Natural killer cell (primary cell): ENCODE measurements at regions not wholly inside any gene's neighbourhood (a gene's known extent, or its start where the extent isn't known, plus 50 kb on each side); places are given as distances from the start of the nearest gene placed in this dataset.

Experiments
- ATAC-seq, 3 donors: fragments of 150-1000 bp in 2 of 3; fragments of 200-7000 bp in 1 of 3; cut with Tn5 transposase; 1 replicate in 1 of 3; 2 replicates in 2 of 3; pipeline ENCODE4 v1.10.0; 2021; ENCODE audit warnings: mild to moderate bottlenecking in 2 of 3, moderate library complexity in 2 of 3
- DNase-seq, 2 donors: peaks; one replicate each; pipeline versions ENCODE4 v3.0.0 to v3.0.0-alpha.2; 2013 to 2021; ENCODE audit warnings: mixed read lengths in 1 of 2
- H3K27ac ChIP-seq: one replicate; pipeline ENCODE4 v1.5.1; 2013; ENCODE audit warnings: mild to moderate bottlenecking, low read length
- H3K27me3 ChIP-seq: one replicate; pipeline ENCODE4 v1.6.1; 2013; ENCODE audit warnings: low read length; ENCODE audit not compliant: control insufficient read depth, insufficient read depth
- H3K36me3 ChIP-seq: one replicate; pipeline ENCODE4 v1.6.1; 2013; ENCODE audit warnings: low read length; ENCODE audit not compliant: control insufficient read depth, insufficient read depth
- H3K4me1 ChIP-seq: one replicate; pipeline ENCODE4 v1.6.1; 2013; ENCODE audit warnings: low read length; ENCODE audit not compliant: control insufficient read depth, insufficient read depth
- H3K4me3 ChIP-seq: one replicate; pipeline ENCODE4 v1.5.1; 2013; ENCODE audit warnings: low read length
- H3K9me3 ChIP-seq: one replicate; pipeline ENCODE4 v1.6.1; 2013; ENCODE audit warnings: low read length; ENCODE audit not compliant: control insufficient read depth, insufficient read depth
- H3K27ac Mint-ChIP-seq, 2 donors: one replicate each; pipeline ENCODE4 v1.8.0; 2022; ENCODE audit warnings: mild to moderate bottlenecking in 2 of 2, mixed read lengths in 2 of 2, moderate library complexity in 1 of 2
- H3K27me3 Mint-ChIP-seq, 2 donors: one replicate each; pipeline ENCODE4 v1.8.0; 2022; ENCODE audit warnings: low read depth in 2 of 2, mixed read lengths in 2 of 2
- H3K36me3 Mint-ChIP-seq: one replicate; pipeline ENCODE4 v1.8.0; 2022; ENCODE audit warnings: mixed read lengths
- H3K4me1 Mint-ChIP-seq, 2 donors: one replicate each; pipeline ENCODE4 v1.8.0; 2022; ENCODE audit warnings: mixed read lengths in 2 of 2
- H3K4me3 Mint-ChIP-seq: one replicate; pipeline ENCODE4 v1.8.0; 2022; ENCODE audit warnings: mild to moderate bottlenecking, moderate library complexity, mixed read lengths
- H3K9me3 Mint-ChIP-seq, 2 donors: one replicate each; pipeline ENCODE4 v1.8.0; 2022; ENCODE audit warnings: mixed read lengths in 2 of 2
- WGBS: methylation state at CpG from one replicate; pipeline ENCODE4 v1.1.7; 2013; ENCODE audit warnings: missing lambda C conversion rate; ENCODE audit not compliant: insufficient coverage; 5-methylcytosine and 5-hydroxymethylcytosine counted together
- intact Hi-C: fragments of 100-400 bp; cut with micrococcal nuclease; formaldehyde crosslinking; loops from one replicate; pipeline ENCODE4 v1.14.2; 2022
- TF ChIP-seq, protein P1 (sequence below): fragments of 200-600 bp; IDR thresholded peaks from one replicate; pipeline ENCODE4 v1.8.0; 2022; ENCODE audit warnings: antibody characterized with exemption

DNA sequence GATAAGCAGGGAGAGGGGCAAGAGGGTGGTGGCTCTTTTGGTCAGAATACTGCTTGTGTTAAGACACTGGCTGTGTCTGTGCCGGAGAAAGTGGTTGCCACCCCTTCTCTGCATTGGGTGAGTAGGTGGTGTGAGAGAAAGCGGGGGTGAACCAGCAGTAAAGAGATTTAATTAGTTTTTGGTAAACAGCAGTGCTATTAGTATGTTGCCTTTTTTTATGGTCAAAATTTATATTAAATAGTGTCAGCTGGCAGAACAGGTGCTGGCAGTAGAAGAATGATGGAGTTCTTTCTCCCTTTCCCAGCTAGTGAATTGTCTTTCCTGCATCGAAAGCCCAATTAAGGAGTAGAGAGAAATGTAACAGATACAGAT lies 181.6 kb downstream of the LARP7 start:
- Mint-ChIP-seq H3K4me1 (peaks cover 0 to 11% of the 10 kb centered on the region in 2 donors), H3K4me3 (no peak overlapping the region), H3K27me3 (peaks cover 9 to 32% of the 10 kb centered on the region in 2 donors), H3K9me3 (no peaks in the 10 kb centered on the region), H3K36me3 (no peaks in the 10 kb centered on the region), H3K27ac (no peak overlapping the region)
- TF ChIP-seq, protein P1, sequence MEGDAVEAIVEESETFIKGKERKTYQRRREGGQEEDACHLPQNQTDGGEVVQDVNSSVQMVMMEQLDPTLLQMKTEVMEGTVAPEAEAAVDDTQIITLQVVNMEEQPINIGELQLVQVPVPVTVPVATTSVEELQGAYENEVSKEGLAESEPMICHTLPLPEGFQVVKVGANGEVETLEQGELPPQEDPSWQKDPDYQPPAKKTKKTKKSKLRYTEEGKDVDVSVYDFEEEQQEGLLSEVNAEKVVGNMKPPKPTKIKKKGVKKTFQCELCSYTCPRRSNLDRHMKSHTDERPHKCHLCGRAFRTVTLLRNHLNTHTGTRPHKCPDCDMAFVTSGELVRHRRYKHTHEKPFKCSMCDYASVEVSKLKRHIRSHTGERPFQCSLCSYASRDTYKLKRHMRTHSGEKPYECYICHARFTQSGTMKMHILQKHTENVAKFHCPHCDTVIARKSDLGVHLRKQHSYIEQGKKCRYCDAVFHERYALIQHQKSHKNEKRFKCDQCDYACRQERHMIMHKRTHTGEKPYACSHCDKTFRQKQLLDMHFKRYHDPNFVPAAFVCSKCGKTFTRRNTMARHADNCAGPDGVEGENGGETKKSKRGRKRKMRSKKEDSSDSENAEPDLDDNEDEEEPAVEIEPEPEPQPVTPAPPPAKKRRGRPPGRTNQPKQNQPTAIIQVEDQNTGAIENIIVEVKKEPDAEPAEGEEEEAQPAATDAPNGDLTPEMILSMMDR: no peak
- Histone ChIP-seq H3K36me3 (no peaks in the 10 kb centered on the region), H3K4me1 (no peaks in the 10 kb centered on the region), H3K9me3 (no peaks in the 10 kb centered on the region), H3K27ac (no peak overlapping the region), H3K4me3 (peak overlapping the region; percentile 8), H3K27me3 (no peaks in the 10 kb centered on the region)
- 64% methylated on average over 2 of the region's 3 CpGs for WGBS
- ATAC-seq (no peak), DNase-seq (no peak)
- intact Hi-C loops: no loop called here

DNA sequence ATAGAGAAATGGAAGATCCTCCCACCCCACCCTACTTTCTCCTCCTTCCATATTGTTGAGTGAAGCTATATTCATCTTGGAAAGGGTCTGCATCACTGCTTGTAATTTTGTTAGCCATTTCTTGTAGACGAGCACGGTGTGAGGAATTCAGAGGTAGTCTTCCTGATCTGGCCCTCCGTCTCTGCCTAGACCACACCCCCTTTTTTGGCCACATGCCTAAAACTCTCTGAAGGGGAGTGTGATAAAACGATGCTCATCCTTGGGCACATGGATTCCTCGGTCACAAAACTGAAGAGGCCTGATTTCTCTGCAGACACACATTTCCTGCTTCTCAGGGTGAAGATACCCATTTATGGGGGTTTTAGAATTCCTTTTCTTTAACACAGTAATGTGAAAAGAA lies 182.8 kb downstream of the LARP7 start:
- no peaks in the 10 kb centered on the region for H3K4me1 ChIP-seq
- DNase-seq: no peak
- no peaks in the 10 kb centered on the region for H3K9me3 ChIP-seq
- Mint-ChIP-seq H3K4me1 (peaks cover 0 to 11% of the 10 kb centered on the region in 2 donors), H3K36me3 (no peaks in the 10 kb centered on the region), H3K27me3 (peaks cover 9 to 32% of the 10 kb centered on the region in 2 donors), H3K27ac (no peak overlapping the region), H3K9me3 (no peaks in the 10 kb centered on the region), H3K4me3 (no peak overlapping the region)
- H3K36me3 ChIP-seq: no peaks in the 10 kb centered on the region
- ATAC-seq: no peak
- no peak overlapping the region for H3K27ac ChIP-seq
- 94% methylated on average over 4 of the region's 5 CpGs for WGBS
- intact Hi-C loops: no loop called here
- TF ChIP-seq, protein P1: no peak
- H3K4me3 ChIP-seq: no peak overlapping the region
- H3K27me3 ChIP-seq: no peaks in the 10 kb centered on the region

DNA sequence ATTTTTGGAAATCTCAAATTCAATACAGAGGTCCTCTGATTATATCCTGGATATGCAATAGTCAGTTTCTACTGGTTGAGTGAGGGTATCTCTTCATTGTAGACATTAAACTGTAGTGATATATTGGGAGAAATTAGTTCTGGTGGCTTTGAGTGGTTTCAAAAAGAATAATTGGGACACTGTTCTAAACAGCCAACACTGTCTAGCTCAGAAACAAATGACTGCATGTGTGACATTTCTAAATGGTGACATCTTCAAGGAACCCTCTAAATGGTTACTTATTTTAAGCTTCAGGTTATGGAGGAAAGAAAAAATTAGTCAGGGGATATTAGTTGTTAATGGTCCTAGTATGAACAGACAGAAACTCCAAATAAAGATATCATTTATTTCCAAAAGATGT lies 186.2 kb downstream of the LARP7 start:
- intact Hi-C loops: no loop called here
- no peaks in the 10 kb centered on the region for H3K36me3 Mint-ChIP-seq
- no peaks in the 10 kb centered on the region for H3K9me3 ChIP-seq
- no peak overlapping the region for H3K4me3 ChIP-seq
- H3K4me3 Mint-ChIP-seq: no peak overlapping the region
- no peaks in the 10 kb centered on the region for H3K9me3 Mint-ChIP-seq
- H3K27me3 ChIP-seq: no peaks in the 10 kb centered on the region
- peaks cover 0 to 6% of the 10 kb centered on the region in 2 donors for H3K4me1 Mint-ChIP-seq
- peaks cover 4 to 20% of the 10 kb centered on the region in 2 donors for H3K27me3 Mint-ChIP-seq
- TF ChIP-seq, protein P1: no peak
- no peak overlapping the region for H3K27ac ChIP-seq
- ATAC-seq (no peak), DNase-seq (no peak)
- H3K36me3 ChIP-seq: no peaks in the 10 kb centered on the region
- H3K4me1 ChIP-seq: no peaks in the 10 kb centered on the region
- no peak overlapping the region for H3K27ac Mint-ChIP-seq

GRCh38 chr4:112823606-112824005 lies 186.7 kb downstream of the LARP7 start:
- H3K9me3 ChIP-seq: no peaks in the 10 kb centered on the region
- H3K4me3 Mint-ChIP-seq: no peak overlapping the region
- H3K27me3 ChIP-seq: no peaks in the 10 kb centered on the region
- H3K4me3 ChIP-seq: no peak overlapping the region
- TF ChIP-seq, protein P1: no peak
- 90% methylated on average over 1 of the region's 2 CpGs for WGBS
- DNase-seq (no peak), ATAC-seq (no peak)
- no peak overlapping the region for H3K27ac Mint-ChIP-seq
- H3K4me1 ChIP-seq: no peaks in the 10 kb centered on the region
- no peaks in the 10 kb centered on the region for H3K9me3 Mint-ChIP-seq
- peaks cover 0 to 1% of the 10 kb centered on the region in 2 donors for H3K4me1 Mint-ChIP-seq
- no peaks in the 10 kb centered on the region for H3K36me3 Mint-ChIP-seq
- no peak overlapping the region for H3K27ac ChIP-seq
- intact Hi-C loops: no loop called here
- H3K27me3 Mint-ChIP-seq: peaks cover 0 to 15% of the 10 kb centered on the region in 2 donors
- no peaks in the 10 kb centered on the region for H3K36me3 ChIP-seq
